A673 (cell line): ENCODE measurements at regions not wholly inside any gene's neighbourhood (a gene's known extent, or its start where the extent isn't known, plus 50 kb on each side); places are given as distances from the start of the nearest gene placed in this dataset.

Source experiments
- EZH2 ChIP-seq: fragments of 200-600 bp; sonication (generic); IDR thresholded peaks from 2 replicates; pipeline ENCODE4 v1.6.1; 2017; ENCODE audit warnings: borderline replicate concordance, low read depth, mild to moderate bottlenecking, mixed read lengths, antibody characterized with exemption, low read length; ENCODE audit not compliant: poor library complexity, severe bottlenecking
- TF ChIP-seq, protein P1 (sequence below): fragments of 300-800, 200-600 bp; sonication (generic); conservative IDR thresholded peaks from 2 replicates; pipeline ENCODE4 v1.5.1; 2017; ENCODE audit warnings: low read depth, mild to moderate bottlenecking, antibody characterized with exemption, low read length, moderate library complexity, mixed read lengths

DNA sequence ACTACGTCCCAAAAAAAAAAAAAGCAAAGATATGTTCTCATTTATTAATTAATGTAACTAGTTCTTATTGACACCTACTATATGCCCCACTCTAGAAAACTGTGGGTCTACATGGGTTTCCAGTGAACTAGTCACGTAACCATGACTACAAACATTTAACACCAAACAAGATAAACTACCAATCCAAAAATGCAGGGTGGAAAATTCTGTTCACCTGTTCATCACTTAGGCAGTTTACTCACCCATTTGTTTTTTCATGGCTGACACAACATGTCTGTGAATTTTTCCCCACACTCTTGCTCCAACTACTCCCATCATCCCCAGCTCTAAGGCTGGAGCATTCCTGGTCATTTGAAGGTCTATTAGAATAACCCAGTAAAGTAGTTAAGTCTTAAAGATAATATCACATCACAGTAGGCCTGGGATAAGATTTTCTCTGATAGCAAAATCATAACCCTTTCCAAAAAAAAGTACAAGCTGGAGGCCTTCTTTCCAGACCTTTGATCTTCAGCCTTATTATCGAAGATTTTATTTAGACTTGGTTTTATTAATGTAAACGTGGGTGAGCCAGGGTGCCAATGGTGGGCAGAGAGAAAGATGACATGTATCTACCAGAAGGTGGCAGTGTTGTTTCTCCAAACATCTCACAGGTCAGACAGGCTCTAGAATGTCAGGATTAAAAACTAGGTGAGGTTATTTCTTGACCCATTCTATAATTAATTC, 61.6 kb upstream of the DAAM1 start:
- no peak for TF ChIP-seq EZH2
- TF ChIP-seq, protein P1, sequence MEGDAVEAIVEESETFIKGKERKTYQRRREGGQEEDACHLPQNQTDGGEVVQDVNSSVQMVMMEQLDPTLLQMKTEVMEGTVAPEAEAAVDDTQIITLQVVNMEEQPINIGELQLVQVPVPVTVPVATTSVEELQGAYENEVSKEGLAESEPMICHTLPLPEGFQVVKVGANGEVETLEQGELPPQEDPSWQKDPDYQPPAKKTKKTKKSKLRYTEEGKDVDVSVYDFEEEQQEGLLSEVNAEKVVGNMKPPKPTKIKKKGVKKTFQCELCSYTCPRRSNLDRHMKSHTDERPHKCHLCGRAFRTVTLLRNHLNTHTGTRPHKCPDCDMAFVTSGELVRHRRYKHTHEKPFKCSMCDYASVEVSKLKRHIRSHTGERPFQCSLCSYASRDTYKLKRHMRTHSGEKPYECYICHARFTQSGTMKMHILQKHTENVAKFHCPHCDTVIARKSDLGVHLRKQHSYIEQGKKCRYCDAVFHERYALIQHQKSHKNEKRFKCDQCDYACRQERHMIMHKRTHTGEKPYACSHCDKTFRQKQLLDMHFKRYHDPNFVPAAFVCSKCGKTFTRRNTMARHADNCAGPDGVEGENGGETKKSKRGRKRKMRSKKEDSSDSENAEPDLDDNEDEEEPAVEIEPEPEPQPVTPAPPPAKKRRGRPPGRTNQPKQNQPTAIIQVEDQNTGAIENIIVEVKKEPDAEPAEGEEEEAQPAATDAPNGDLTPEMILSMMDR = peak; percentile 81
